Smooth muscle cell (in vitro differentiated cells): ENCODE measurements at regions not wholly inside any gene's neighbourhood (a gene's known extent, or its start where the extent isn't known, plus 50 kb on each side); places are given as distances from the start of the nearest gene placed in this dataset.

Source experiments
- DNase-seq: peaks from one replicate; lab custom pipeline; 2025; ENCODE audit not compliant: unreplicated experiment; lab: John Stamatoyannopoulos, UW
- H2AFZ ChIP-seq: fragments of 200-600 bp; sonication (generic); 2 replicates; pipeline ENCODE4 v1.6.0; 2016; ENCODE audit warnings: antibody characterized with exemption, low read depth, mild to moderate bottlenecking
- H3F3A ChIP-seq: fragments of 200-600 bp; sonication (generic); 2 replicates; pipeline ENCODE4 v1.6.0; 2017; ENCODE audit warnings: antibody characterized with exemption, low read depth
- H3K27ac ChIP-seq: fragments of 200-600 bp; sonication (generic); 2 replicates; pipeline ENCODE4 v1.5.1; 2016; ENCODE audit warnings: low read depth, mild to moderate bottlenecking
- H3K27me3 ChIP-seq: fragments of 200-600 bp; sonication (generic); 2 replicates; pipeline ENCODE4 v1.6.1; 2016; ENCODE audit warnings: low read depth, mild to moderate bottlenecking
- H3K36me3 ChIP-seq: fragments of 200-600 bp; sonication (generic); 2 replicates; pipeline ENCODE4 v1.5.1; 2016; ENCODE audit warnings: low read depth
- H3K4me1 ChIP-seq: fragments of 200-600 bp; sonication (generic); 2 replicates; pipeline ENCODE4 v1.5.1; 2016; ENCODE audit warnings: low read depth
- H3K4me2 ChIP-seq: fragments of 200-600 bp; sonication (generic); 2 replicates; pipeline ENCODE4 v1.6.0; 2016; ENCODE audit warnings: mild to moderate bottlenecking
- H3K4me3 ChIP-seq: fragments of 200-600 bp; sonication (generic); 2 replicates; pipeline ENCODE4 v1.5.1; 2016; ENCODE audit warnings: mild to moderate bottlenecking
- H3K79me2 ChIP-seq: fragments of 200-600 bp; sonication (generic); 2 replicates; pipeline ENCODE4 v1.6.0; 2016; ENCODE audit warnings: low read depth, mild to moderate bottlenecking
- H3K9ac ChIP-seq: fragments of 200-600 bp; sonication (generic); 2 replicates; pipeline ENCODE4 v1.6.0; 2016; ENCODE audit warnings: low read depth
- H3K9me3 ChIP-seq: fragments of 200-600 bp; sonication (generic); replicated peaks from 2 replicates; pipeline ENCODE4 v1.5.1; 2016; ENCODE audit warnings: low read depth
- H4K20me1 ChIP-seq: fragments of 200-600 bp; sonication (generic); 2 replicates; pipeline ENCODE4 v1.6.0; 2016; ENCODE audit warnings: low read depth
- CTCF ChIP-seq: fragments of 200-600 bp; sonication (generic); IDR thresholded peaks from 2 replicates; pipeline ENCODE4 v1.5.1; 2017; ENCODE audit warnings: borderline replicate concordance, mild to moderate bottlenecking, antibody characterized with exemption; ENCODE audit not compliant: insufficient read depth, poor library complexity, severe bottlenecking
- WGBS: methylation state at CpG from one replicate; pipeline ENCODE4 v1.1.7; 2016; ENCODE audit warnings: low lambda C conversion rate; 5-methylcytosine and 5-hydroxymethylcytosine counted together

GRCh38 chr3:36166477-36166876, 213.8 kb upstream of the STAC start:
- no peak overlapping the region for H3K4me3 ChIP-seq
- H3K79me2 ChIP-seq: no peaks in the 10 kb centered on the region
- H3K9ac ChIP-seq: no peak overlapping the region
- H3F3A ChIP-seq: no peaks in the 10 kb centered on the region
- H3K27me3 ChIP-seq: no peaks in the 10 kb centered on the region
- H2AFZ ChIP-seq: no peak overlapping the region
- H3K9me3 ChIP-seq: no peaks in the 10 kb centered on the region
- no peak for DNase-seq
- H3K4me1 ChIP-seq: no peaks in the 10 kb centered on the region
- no peaks in the 10 kb centered on the region for H4K20me1 ChIP-seq
- TF ChIP-seq CTCF: no peak
- H3K36me3 ChIP-seq: no peaks in the 10 kb centered on the region
- 69% methylated on average over 3 of the region's 3 CpGs for WGBS
- no peak overlapping the region for H3K4me2 ChIP-seq
- H3K27ac ChIP-seq: peak overlapping the region; percentile 30

GRCh38 chr3:36172699-36173098, 207.6 kb upstream of the STAC start:
- no peaks in the 10 kb centered on the region for H3K79me2 ChIP-seq
- TF ChIP-seq CTCF: no peak
- H3K4me1 ChIP-seq: no peaks in the 10 kb centered on the region
- H4K20me1 ChIP-seq: no peaks in the 10 kb centered on the region
- no peak overlapping the region for H3K27ac ChIP-seq
- no peak overlapping the region for H3K9ac ChIP-seq
- no peaks in the 10 kb centered on the region for H3K9me3 ChIP-seq
- no peaks in the 10 kb centered on the region for H3K36me3 ChIP-seq
- 87% methylated on average over 2 of the region's 2 CpGs for WGBS
- H3F3A ChIP-seq: no peaks in the 10 kb centered on the region
- no peak for DNase-seq
- H3K4me2 ChIP-seq: no peak overlapping the region
- H2AFZ ChIP-seq: no peak overlapping the region
- peaks cover 5% of the 10 kb centered on the region for H3K27me3 ChIP-seq
- H3K4me3 ChIP-seq: no peak overlapping the region

GRCh38 chr3:36175113-36175812, 205.0 kb upstream of the STAC start:
- peaks cover 5% of the 10 kb centered on the region for H3K27me3 ChIP-seq
- no peak overlapping the region for H3K4me2 ChIP-seq
- no peak for DNase-seq
- no peaks in the 10 kb centered on the region for H3K79me2 ChIP-seq
- no peaks in the 10 kb centered on the region for H3K9me3 ChIP-seq
- H3K4me3 ChIP-seq: no peak overlapping the region
- no peaks in the 10 kb centered on the region for H3F3A ChIP-seq
- no peaks in the 10 kb centered on the region for H3K36me3 ChIP-seq
- no peaks in the 10 kb centered on the region for H3K4me1 ChIP-seq
- no peak for TF ChIP-seq CTCF
- H2AFZ ChIP-seq: no peak overlapping the region
- no peak overlapping the region for H3K27ac ChIP-seq
- H3K9ac ChIP-seq: no peak overlapping the region
- H4K20me1 ChIP-seq: no peaks in the 10 kb centered on the region
- WGBS: 83% methylated on average over 2 of the region's 2 CpGs

- no peaks in the 10 kb centered on the region for H3F3A ChIP-seq
- TF ChIP-seq CTCF: no peak
- no peaks in the 10 kb centered on the region for H3K36me3 ChIP-seq
- WGBS: 59% methylated on average over 2 of the region's 2 CpGs
- DNase-seq: no peak
- H4K20me1 ChIP-seq: no peaks in the 10 kb centered on the region
- H3K9ac ChIP-seq: no peak overlapping the region
- H3K27ac ChIP-seq: no peak overlapping the region
- no peaks in the 10 kb centered on the region for H3K4me1 ChIP-seq
- no peaks in the 10 kb centered on the region for H3K79me2 ChIP-seq
- no peak overlapping the region for H3K4me2 ChIP-seq
- H2AFZ ChIP-seq: no peak overlapping the region
- H3K27me3 ChIP-seq: peaks cover 5% of the 10 kb centered on the region
- no peak overlapping the region for H3K4me3 ChIP-seq
- H3K9me3 ChIP-seq: no peaks in the 10 kb centered on the region
Measured at GRCh38 chr3:36175916-36176461, 204.3 kb upstream of the STAC start.
